Keratinocyte (primary cell): ENCODE measurements at regions not wholly inside any gene's neighbourhood (a gene's known extent, or its start where the extent isn't known, plus 50 kb on each side); places are given as distances from the start of the nearest gene placed in this dataset.

ENCODE experiments used
- EZH2 ChIP-seq: IDR thresholded peaks from one replicate; pipeline ENCODE4 v1.6.1; 2012; ENCODE audit warnings: inconsistent platforms, mild to moderate bottlenecking, low read length, moderate library complexity
- TF ChIP-seq, protein P1 (sequence below), 3 experiments: IDR thresholded peaks in 1 of 3; conservative IDR thresholded peaks in 1 of 3; optimal IDR thresholded peaks in 1 of 3; 2 replicates in 2 of 3; 3 replicates in 1 of 3; pipeline versions ENCODE3 to v1.5.1; 2011; ENCODE audit warnings: low read length in 3 of 3, mild to moderate bottlenecking in 3 of 3, moderate library complexity in 2 of 3, control low read depth in 1 of 3, inconsistent platforms in 1 of 3; ENCODE audit not compliant: insufficient read depth in 2 of 3; ENCODE audit errors: extremely low read depth in 1 of 3

DNA sequence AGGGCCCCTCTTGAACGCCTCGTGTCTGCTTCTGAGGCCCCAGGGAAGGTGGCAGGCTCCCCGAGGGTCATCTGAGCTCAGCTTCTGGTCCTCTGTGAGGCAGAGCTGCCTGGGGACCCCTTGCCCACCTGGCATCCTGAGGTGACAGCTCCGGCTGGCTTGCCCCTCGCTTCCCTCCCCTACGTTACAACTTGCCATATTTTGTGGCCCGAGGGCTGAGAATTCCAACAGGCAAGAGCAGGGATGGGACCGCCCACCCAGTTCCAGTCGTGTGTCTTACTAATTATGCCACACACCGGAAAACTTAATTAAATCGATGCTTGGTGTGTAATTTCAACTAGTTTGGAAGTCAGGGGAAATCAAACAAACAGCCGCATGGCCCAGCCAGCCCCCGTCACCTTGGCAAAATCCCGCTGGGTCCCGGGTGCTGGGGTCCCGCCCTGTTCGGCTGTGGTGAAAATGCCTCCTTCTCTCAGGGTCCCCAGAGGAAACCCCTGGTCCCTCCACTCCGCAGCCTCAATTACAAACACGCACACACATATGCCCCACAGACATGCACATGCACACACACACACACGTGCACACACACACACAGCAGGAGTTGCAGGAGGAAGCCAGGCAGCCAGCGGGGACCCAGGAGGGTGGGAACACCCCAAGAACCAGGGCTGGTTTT, 221.0 kb upstream of the IER5L start:
- TF ChIP-seq, protein P1, sequence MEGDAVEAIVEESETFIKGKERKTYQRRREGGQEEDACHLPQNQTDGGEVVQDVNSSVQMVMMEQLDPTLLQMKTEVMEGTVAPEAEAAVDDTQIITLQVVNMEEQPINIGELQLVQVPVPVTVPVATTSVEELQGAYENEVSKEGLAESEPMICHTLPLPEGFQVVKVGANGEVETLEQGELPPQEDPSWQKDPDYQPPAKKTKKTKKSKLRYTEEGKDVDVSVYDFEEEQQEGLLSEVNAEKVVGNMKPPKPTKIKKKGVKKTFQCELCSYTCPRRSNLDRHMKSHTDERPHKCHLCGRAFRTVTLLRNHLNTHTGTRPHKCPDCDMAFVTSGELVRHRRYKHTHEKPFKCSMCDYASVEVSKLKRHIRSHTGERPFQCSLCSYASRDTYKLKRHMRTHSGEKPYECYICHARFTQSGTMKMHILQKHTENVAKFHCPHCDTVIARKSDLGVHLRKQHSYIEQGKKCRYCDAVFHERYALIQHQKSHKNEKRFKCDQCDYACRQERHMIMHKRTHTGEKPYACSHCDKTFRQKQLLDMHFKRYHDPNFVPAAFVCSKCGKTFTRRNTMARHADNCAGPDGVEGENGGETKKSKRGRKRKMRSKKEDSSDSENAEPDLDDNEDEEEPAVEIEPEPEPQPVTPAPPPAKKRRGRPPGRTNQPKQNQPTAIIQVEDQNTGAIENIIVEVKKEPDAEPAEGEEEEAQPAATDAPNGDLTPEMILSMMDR (optimal IDR thresholded peaks at IDR 0.05 in 1 of 3, IDR thresholded peaks at IDR 0.05 in 1 of 3, conservative IDR thresholded peaks at IDR 0.05 in 1 of 3; ENCODE audit: extremely low read depth in 1 of 3, insufficient read depth in 2 of 3, low read length in 3 of 3), result no peak
- TF ChIP-seq EZH2, result no peak
